MM.1S (cell line): ENCODE measurements at regions not wholly inside any gene's neighbourhood (a gene's known extent, or its start where the extent isn't known, plus 50 kb on each side); places are given as distances from the start of the nearest gene placed in this dataset.

ENCODE experiments used
- DNase-seq: peaks from one replicate; pipeline ENCODE4 v3.0.0-alpha.2; 2015
- H2AFZ ChIP-seq: fragments of 300-600 bp; sonication (generic); 2 replicates; pipeline ENCODE4 v1.6.0; 2016; ENCODE audit warnings: antibody characterized with exemption, low read length
- H3F3A ChIP-seq: fragments of 300-600 bp; sonication (generic); 2 replicates; pipeline ENCODE4 v1.6.1; 2016; ENCODE audit warnings: mild to moderate bottlenecking, antibody characterized with exemption, low read length, moderate library complexity, mixed read lengths; ENCODE audit not compliant: insufficient read depth
- H3K27ac ChIP-seq: fragments of 300-600 bp; sonication (generic); 2 replicates; pipeline ENCODE4 v1.5.1; 2016; ENCODE audit warnings: mild to moderate bottlenecking, low read length
- H3K27me3 ChIP-seq: fragments of 300-600 bp; sonication (generic); replicated peaks from 2 replicates; pipeline ENCODE4 v1.6.0; 2016; ENCODE audit warnings: low read length; ENCODE audit not compliant: insufficient read depth
- H3K36me3 ChIP-seq: fragments of 300-600 bp; sonication (generic); replicated peaks from 2 replicates; pipeline ENCODE4 v1.6.1; 2016; ENCODE audit warnings: mild to moderate bottlenecking, low read length, mixed read lengths; ENCODE audit not compliant: insufficient read depth
- H3K4me1 ChIP-seq: fragments of 300-600 bp; sonication (generic); 2 replicates; pipeline ENCODE4 v1.6.1; 2016; ENCODE audit warnings: low read length, mixed read lengths
- H3K4me2 ChIP-seq: fragments of 300-600 bp; sonication (generic); 2 replicates; pipeline ENCODE4 v1.6.0; 2016; ENCODE audit warnings: low read depth, low read length
- H3K4me3 ChIP-seq: fragments of 300-600 bp; sonication (generic); 2 replicates; pipeline ENCODE4 v1.5.1; 2016; ENCODE audit warnings: low read length, mixed read lengths
- H3K79me2 ChIP-seq: fragments of 300-600 bp; sonication (generic); 2 replicates; pipeline ENCODE4 v1.6.1; 2016; ENCODE audit warnings: mixed run types, low read length, mixed read lengths
- H3K9ac ChIP-seq: fragments of 300-600 bp; sonication (generic); 2 replicates; pipeline ENCODE4 v1.6.1; 2016; ENCODE audit warnings: low read length, mixed read lengths
- H3K9me2 ChIP-seq: fragments of 300-600 bp; sonication (generic); replicated peaks from 2 replicates; pipeline ENCODE4 v1.6.1; 2016; ENCODE audit warnings: mild to moderate bottlenecking, low read length, mixed read lengths; ENCODE audit not compliant: insufficient read depth
- H3K9me3 ChIP-seq: fragments of 300-600 bp; sonication (generic); replicated peaks from 2 replicates; pipeline ENCODE4 v1.6.1; 2016; ENCODE audit warnings: mild to moderate bottlenecking, low read length, mixed read lengths; ENCODE audit not compliant: insufficient read depth
- H4K20me1 ChIP-seq: fragments of 300-600 bp; sonication (generic); 2 replicates; pipeline ENCODE4 v1.6.1; 2016; ENCODE audit warnings: mild to moderate bottlenecking, low read length, moderate library complexity, mixed read lengths; ENCODE audit not compliant: insufficient read depth
- CTCF ChIP-seq: fragments of 300-600 bp; sonication (generic); IDR thresholded peaks from 2 replicates; pipeline ENCODE4 v1.5.1; 2016; ENCODE audit warnings: antibody characterized with exemption, low read length, mixed read lengths
- EZH2 ChIP-seq: fragments of 300-600 bp; sonication (generic); optimal IDR thresholded peaks from 2 replicates; pipeline ENCODE3; 2017; ENCODE audit warnings: low read depth, mild to moderate bottlenecking, antibody characterized with exemption, low read length, mixed read lengths
- EZH2phosphoT487 ChIP-seq: fragments of 300-600 bp; sonication (generic); IDR thresholded peaks from 2 replicates; pipeline ENCODE4 v1.6.1; 2018; ENCODE audit warnings: antibody characterized with exemption, low read length

GRCh38 chr16:85326794-85327181, 214.5 kb upstream of the CIBAR2 start:
- H4K20me1 ChIP-seq, result no peaks in the 10 kb centered on the region
- H3K4me1 ChIP-seq, result no peaks in the 10 kb centered on the region
- H3K27me3 ChIP-seq, result peaks cover 71% of the 10 kb centered on the region
- TF ChIP-seq EZH2 (no peak), CTCF (no peak), EZH2phosphoT487 (no peak)
- H3F3A ChIP-seq, result no peaks in the 10 kb centered on the region
- no peaks in the 10 kb centered on the region for H3K79me2 ChIP-seq
- H3K9ac ChIP-seq, result no peak overlapping the region
- DNase-seq, result no peak
- H3K27ac ChIP-seq, result no peak overlapping the region
- H3K4me3 ChIP-seq, result no peak overlapping the region
- no peaks in the 10 kb centered on the region for H3K36me3 ChIP-seq
- H3K9me2 ChIP-seq, result no peaks in the 10 kb centered on the region
- no peak overlapping the region for H3K4me2 ChIP-seq
- H2AFZ ChIP-seq, result no peak overlapping the region
- H3K9me3 ChIP-seq, result no peaks in the 10 kb centered on the region

- no peak for TF ChIP-seq EZH2phosphoT487
- no peak for TF ChIP-seq CTCF
- no peak for TF ChIP-seq EZH2
- Histone ChIP-seq H3F3A (no peaks in the 10 kb centered on the region), H3K4me1 (no peaks in the 10 kb centered on the region), H3K9me3 (no peaks in the 10 kb centered on the region), H3K36me3 (no peaks in the 10 kb centered on the region), H3K79me2 (no peaks in the 10 kb centered on the region), H3K27me3 (peaks cover 79% of the 10 kb centered on the region), H4K20me1 (no peaks in the 10 kb centered on the region), H3K4me3 (no peak overlapping the region), H3K9ac (no peak overlapping the region), H3K9me2 (no peaks in the 10 kb centered on the region), H2AFZ (no peak overlapping the region), H3K27ac (no peak overlapping the region), H3K4me2 (no peak overlapping the region)
- no peak for DNase-seq
Observed at GRCh38 chr16:85327731-85328675, 215.7 kb upstream of the CIBAR2 start.

- Histone ChIP-seq H3K27ac (no peak overlapping the region), H3K4me1 (no peaks in the 10 kb centered on the region), H3K79me2 (no peaks in the 10 kb centered on the region), H3K9me2 (no peaks in the 10 kb centered on the region), H3K9me3 (no peaks in the 10 kb centered on the region), H2AFZ (no peak overlapping the region), H3K4me2 (no peak overlapping the region), H4K20me1 (no peaks in the 10 kb centered on the region), H3K9ac (no peak overlapping the region), H3K27me3 (peaks cover 79% of the 10 kb centered on the region), H3K4me3 (no peak overlapping the region), H3F3A (no peaks in the 10 kb centered on the region), H3K36me3 (no peaks in the 10 kb centered on the region)
- DNase-seq, result no peak
- TF ChIP-seq CTCF (no peak), EZH2phosphoT487 (no peak), EZH2 (no peak)
Observed at GRCh38 chr16:85328676-85329058, 216.4 kb upstream of the CIBAR2 start.
